ENCODE measurements at regions not wholly inside any gene's neighbourhood (a gene's known extent, or its start where the extent isn't known, plus 50 kb on each side); places are given as distances from the start of the nearest gene placed in this dataset.

- DNase-seq, result peak; percentile 96
Observed at GRCh38 chr2:237171396-237171795, 85.7 kb downstream of the COPS8 start.

- no peak for DNase-seq
Observed at GRCh38 chr2:237171881-237172280, 86.2 kb downstream of the COPS8 start.

- no peak for DNase-seq
Observed at GRCh38 chr2:237177052-237177451, 91.4 kb downstream of the COPS8 start.

DNA sequence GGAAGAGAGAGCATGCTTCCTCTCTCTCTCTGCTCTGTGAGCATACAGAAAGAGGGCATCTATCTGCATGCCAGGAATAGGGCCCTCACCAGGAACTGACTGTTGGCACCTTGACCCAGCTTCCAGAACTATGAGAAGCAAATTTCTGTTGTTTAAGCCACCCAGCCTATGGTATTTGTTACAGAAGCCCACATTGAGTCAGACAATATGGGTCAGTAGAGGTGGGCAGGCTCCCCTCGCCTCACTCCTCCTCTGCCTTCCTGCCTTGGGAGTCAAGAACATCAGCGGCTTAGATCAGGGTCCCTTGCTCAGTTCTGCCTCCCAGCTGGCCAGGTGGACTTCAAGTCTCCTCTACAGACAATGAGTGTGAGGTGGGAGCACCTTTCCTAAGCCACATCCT lies 92.3 kb downstream of the COPS8 start:
- no peak for DNase-seq

- peak; percentile 90 for DNase-seq
Observed at GRCh38 chr2:237178396-237178795, 92.7 kb downstream of the COPS8 start.

- DNase-seq, result no peak
Observed at GRCh38 chr2:237179161-237179560, 93.5 kb downstream of the COPS8 start.

GRCh38 chr2:237180187-237180586 lies 94.5 kb downstream of the COPS8 start:
- no peak for DNase-seq

DNA sequence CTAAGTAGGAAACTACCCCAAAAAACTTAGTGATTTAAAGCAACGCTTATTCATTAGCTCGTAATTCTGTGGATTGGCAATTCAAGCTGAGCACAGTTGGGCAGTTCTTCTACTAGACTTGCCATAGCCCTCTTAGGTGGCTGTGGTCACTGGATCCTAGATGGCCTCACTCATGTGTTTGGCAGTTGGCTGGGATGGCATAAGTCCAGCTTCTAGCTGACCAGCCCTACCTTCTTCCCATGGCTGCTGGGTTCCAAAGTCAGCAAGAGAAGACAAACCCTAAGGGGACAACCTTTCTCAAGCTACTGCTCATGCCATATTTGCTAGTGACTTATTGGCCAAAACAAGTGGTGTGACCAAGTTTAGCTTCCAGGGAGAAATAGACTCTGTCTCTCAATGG lies 95.3 kb downstream of the COPS8 start:
- no peak for DNase-seq

DNA sequence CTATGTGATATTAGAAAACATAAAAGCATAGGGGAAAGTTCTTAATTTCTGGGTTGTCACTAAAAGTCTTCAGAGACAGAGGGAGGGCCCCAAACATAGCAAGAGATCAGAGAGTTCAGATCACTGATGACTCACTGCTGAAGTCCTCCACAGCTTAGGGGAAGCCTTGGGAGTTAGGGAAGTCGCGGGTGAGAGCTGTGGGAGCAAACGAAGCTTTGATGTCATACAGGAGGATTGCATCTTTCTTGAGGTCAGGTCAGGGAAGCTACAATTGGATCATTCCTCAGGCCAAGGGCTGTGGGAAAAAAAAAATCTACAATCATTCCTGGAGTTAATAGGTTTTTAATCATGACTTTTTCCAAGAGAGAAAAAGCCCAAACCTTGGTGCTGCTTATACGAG lies 96.2 kb downstream of the COPS8 start:
- peak; percentile 91 for DNase-seq

DNA sequence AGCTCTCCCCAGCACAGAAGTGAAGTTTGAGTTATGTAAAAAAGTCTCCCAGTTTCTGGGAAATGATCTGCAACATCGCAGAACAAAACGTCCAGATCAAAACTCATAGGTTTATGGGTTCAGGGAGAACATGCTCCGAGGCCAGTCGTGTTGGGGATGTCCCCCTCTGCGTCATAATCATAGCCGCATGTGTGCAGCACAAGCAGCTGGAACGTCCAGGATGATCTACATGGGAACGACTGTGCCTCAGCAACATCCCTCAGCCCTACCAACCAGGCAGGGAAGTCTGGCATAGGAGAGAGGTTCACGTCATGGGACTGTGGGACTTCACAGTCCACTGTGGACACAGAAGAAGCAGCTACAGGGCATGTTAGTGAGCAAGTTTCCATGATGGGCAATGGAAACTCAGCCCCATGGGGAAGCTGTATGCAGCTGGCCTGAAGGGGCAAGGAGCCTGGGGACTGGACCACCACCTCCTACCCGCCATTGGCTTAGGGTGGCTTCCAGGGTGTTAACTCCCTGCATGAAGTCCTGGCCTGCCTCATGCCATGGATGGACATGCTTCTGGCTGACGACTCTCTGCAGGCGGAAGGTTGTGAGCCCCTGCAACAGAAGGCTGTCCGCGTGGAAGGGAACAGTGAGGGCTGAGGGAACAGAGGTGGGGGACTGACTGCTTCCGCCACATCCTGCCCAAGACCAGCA lies 96.9 kb downstream of the COPS8 start:
- DNase-seq, result no peak

GRCh38 chr2:237184192-237184918 lies 98.7 kb downstream of the COPS8 start:
- DNase-seq, result peak; percentile 57

- peak; percentile 64 for DNase-seq
Observed at GRCh38 chr2:237184919-237185552, 99.3 kb downstream of the COPS8 start.

DNA sequence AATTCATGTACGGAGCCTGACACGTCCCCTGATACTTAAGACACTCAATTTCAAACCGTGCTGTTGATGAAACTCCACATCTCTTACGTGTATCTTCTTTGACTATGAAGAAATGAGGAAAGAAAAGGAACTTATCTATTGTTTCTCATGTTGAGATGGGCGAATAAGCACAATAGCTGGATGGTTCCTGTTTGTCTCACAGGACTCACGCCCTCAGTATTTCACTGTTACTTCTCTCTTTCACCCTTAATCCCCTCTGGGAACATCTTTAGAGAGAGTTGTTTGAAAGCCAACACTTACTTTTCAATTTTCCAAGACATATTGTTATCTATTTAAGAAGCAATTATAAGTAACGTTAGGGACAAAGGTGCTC lies 99.8 kb downstream of the COPS8 start:
- no peak for DNase-seq

- no peak for DNase-seq
Observed at GRCh38 chr2:237189799-237190198, 104.1 kb downstream of the COPS8 start.

DNA sequence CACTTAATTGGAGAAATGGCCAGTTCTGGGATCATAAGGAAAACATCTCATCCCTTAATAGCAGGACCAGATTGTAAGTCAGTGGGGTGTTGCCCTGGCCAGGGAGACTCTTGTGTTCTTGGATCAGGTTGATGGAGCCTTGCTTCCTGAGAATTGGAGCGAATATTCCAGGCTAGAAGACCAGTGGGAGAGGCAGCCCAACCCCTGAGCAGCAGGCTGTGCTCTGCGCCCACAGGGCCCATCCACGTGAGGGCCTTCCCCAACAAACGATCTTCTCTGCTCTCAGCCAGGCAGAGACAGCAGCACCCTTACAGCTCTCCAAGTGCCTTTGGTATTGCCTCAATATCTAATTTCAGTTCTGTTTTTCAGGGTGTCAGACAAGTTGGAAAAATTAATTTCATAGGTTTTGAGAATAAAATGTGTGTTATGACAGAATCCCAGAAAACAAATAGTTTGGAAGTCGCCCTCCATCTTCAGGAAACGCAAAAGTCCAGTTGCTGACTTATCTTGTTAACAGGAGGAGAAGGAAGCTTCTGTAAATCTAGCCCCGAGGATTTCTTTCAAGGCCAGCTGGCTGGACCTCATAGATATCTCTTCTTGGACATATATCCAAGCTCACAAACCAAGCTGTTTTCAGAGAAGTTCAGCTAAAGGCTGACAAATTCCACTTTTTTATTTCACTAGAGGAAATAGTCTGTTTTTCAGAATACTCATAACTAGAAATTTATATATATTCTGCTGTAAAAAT lies 105.5 kb downstream of the COPS8 start:
- DNase-seq, result no peak

DNA sequence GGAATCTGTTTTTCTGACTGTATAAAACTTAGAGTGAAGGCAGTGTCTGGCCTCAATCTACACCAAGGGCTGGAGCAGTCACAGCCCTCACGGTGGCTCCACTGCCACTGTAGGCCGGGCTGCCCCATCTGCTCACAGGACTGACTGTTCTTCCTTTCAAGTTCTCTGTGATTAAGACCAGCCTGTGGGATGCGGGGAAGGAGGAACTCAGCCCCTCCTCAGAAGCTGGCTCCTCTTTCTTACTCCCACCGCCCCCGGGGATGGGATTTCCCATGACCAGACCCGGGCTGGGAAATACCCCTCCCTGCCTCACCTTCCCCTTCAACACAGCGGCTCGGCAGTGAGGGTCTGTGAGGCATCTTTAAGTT lies 106.0 kb downstream of the COPS8 start:
- no peak for DNase-seq

GRCh38 chr2:237192881-237193280 lies 107.2 kb downstream of the COPS8 start:
- DNase-seq, result no peak

GRCh38 chr2:237193436-237193835 lies 107.7 kb downstream of the COPS8 start:
- no peak for DNase-seq

- DNase-seq, result no peak
Observed at GRCh38 chr2:237194081-237194480, 108.4 kb downstream of the COPS8 start.

DNA sequence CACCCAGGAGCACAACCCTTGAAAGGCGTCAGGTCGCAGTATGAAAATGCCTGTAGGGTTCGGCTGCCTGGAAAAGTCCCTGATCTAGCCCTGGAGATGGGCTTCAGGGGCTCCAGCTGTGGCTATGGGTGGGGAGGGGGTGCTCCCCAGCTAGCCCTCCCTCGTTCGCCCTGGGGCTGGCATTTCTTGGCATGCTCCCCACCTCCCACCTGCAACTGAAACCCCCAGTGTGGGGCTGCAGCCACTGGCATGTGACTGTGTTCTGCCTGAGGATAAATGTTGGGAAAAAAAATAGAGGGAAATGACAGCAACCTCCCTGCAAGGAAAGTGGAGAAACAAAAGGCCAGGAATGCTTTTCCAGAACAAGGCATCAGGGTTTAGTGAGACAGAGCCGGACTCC lies 109.2 kb downstream of the COPS8 start:
- no peak for DNase-seq

DNA sequence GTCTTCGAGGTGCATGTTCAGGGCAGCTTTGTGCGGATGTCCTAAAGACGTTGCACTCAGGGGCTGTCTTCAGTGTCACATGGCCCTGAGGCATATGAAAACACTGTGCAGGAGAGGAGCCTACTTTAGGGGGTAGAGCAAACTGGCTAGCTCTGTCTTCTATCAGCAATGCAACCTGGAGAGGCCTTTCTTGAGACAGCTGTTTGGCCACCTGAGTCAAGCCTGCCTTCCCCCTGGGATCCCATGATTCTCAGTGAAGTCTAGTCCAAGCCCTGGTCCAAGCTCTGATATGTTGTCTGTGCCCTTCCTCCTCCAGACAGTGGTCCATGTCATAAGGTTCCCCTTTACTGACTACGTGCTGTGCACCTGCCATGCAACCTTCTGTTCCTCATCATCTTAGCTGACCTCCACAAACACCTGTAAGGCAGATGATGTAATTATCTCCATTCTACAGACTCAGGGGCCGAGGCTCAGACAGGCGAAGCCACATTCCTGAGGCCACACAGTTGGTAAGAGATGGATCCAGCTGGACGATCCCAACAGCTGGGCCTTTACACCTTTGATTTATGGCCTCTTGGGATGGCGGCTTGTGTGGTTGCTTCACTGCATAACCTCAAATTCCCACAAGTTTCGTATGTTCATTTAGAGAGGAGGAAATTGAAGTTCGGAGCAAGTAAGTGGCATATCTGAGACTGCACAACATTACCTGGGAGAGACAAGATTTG lies 109.9 kb downstream of the COPS8 start:
- peak; percentile 81 for DNase-seq

DNA sequence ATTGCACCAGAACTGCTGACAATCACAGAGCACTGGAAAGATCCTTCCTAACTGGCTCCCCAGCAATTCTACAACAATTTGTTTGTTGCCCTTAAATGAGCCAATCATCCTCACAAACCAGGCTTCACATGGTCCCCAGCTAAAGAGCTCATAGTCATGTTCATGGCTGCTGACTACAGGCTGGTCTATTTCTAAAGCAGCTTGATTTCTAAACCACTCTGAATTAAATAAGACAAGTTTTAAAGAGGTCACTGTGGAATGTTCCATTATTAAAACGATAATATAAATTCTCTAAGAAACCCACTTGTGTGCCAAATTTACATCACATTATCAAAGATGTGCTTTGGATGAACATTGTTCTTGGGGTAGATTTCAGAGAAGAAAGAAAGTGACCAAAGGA lies 110.7 kb downstream of the COPS8 start:
- DNase-seq, result no peak

Measured in fibroblast of upper back skin (primary cell).